Pancreas (tissue), 10 donors: ENCODE measurements at regions not wholly inside any gene's neighbourhood (a gene's known extent, or its start where the extent isn't known, plus 50 kb on each side); places are given as distances from the start of the nearest gene placed in this dataset.

Experiments used
- ATAC-seq, 4 donors: fragments of 200-7000 bp; cut with Tn5 transposase; one replicate each; pipeline versions ENCODE4 v1.8.0 to v1.9.1; 2020; ENCODE audit warnings: mild to moderate bottlenecking in 4 of 4, moderate library complexity in 4 of 4
- DNase-seq, 6 donors: peaks; one replicate each; pipeline ENCODE4 v3.0.0-alpha.2; 2020
- FAIRE-seq: peaks from 2 replicates; lab custom pipeline; 2012; peaks lifted over from hg19 to GRCh38; lab: Jason Lieb, UNC
- H3K27ac ChIP-seq, 4 donors: fragments of 200-600 bp; sonication (generic); 1 replicate in 3 of 4; 2 replicates in 1 of 4; pipeline versions ENCODE4 v1.5.0 to v1.8.0; 2020
- H3K27me3 ChIP-seq, 4 donors: fragments of 200-600 bp; one replicate each; pipeline ENCODE4 v1.8.0; 2021
- H3K36me3 ChIP-seq, 3 donors: fragments of 200-600 bp; sonication (generic) in 1 of 3; one replicate each; pipeline versions ENCODE4 v1.5.0 to v1.8.0; 2020 to 2021
- H3K4me1 ChIP-seq, 3 donors: fragments of 200-600 bp; one replicate each; pipeline ENCODE4 v1.8.0; 2021
- H3K4me3 ChIP-seq, 4 donors: fragments of 200-600 bp; sonication (generic) in 2 of 4; one replicate each; pipeline versions ENCODE4 v1.5.0 to v1.8.0; 2020 to 2021
- H3K9me3 ChIP-seq, 4 donors: fragments of 200-600 bp; one replicate each; pipeline ENCODE4 v1.8.0; 2021
- WGBS, 2 donors: extraction: QIAGEN DNeasy Blood & Tissue Kit; methylation state at CpG; one replicate each; pipeline ENCODE4 v1.1.7; 2013; 5-methylcytosine and 5-hydroxymethylcytosine counted together
- intact Hi-C, 3 donors: fragments of 100-400 bp; cut with DNase I; formaldehyde crosslinking; loops; one replicate each; pipeline versions ENCODE4 v1.11.1 to v1.14.2; 2022
- TF ChIP-seq, protein P1 (sequence below), 4 donors: fragments of 200-600 bp; sonication (generic) in 3 of 4; IDR thresholded peaks; one replicate each; pipeline versions ENCODE4 v1.5.0 to v1.8.0; 2021; ENCODE audit warnings: antibody characterized with exemption in 4 of 4
- donor health status: healthy with polysubstance abuse.
- donor health status: DM: no; HTN: no; CAD: no; lungs with moderate emphysema.
- donor health status: DM: no; HTN: no; CAD: no.
- donor health status: control.
- donor health status: control.
- donor health status: Bipolar disorder and iron deficiency.
- donor health status: DM: yes; HTN: yes; CAD: no.
- donor health status: DM: no; HTN: no; CAD: no.
- donor health status: DM: no; HTN: no; CAD: no.
- donor health status: DM: yes; HTN: yes; CAD: no.

DNA sequence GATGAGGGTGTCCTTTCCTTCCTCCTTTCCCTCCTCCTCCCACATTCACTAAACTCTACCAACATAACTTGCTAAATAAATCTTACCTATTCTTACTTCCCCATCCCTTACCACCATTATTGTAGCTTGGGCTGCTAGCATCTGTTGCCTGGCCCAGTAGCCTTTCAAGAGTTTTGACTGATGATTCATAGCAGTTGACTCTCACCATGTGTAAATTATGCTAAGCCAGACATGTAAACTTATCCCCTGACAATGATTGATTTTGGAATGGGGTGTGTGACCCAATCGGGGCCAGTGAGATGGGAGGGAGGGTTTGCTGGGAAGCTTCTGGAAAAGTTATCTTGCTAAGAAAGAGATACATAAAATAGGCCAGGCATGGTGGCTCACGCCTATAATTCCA lies 161.8 kb upstream of the SPRY4 start:
- ATAC-seq (no peak), FAIRE-seq (no peak), DNase-seq (no peak)
- no peak overlapping the region for H3K4me3 ChIP-seq
- H3K27ac ChIP-seq: no peak overlapping the region
- intact Hi-C loops: no loop called here
- no peaks in the 10 kb centered on the region for H3K36me3 ChIP-seq
- TF ChIP-seq, protein P1, sequence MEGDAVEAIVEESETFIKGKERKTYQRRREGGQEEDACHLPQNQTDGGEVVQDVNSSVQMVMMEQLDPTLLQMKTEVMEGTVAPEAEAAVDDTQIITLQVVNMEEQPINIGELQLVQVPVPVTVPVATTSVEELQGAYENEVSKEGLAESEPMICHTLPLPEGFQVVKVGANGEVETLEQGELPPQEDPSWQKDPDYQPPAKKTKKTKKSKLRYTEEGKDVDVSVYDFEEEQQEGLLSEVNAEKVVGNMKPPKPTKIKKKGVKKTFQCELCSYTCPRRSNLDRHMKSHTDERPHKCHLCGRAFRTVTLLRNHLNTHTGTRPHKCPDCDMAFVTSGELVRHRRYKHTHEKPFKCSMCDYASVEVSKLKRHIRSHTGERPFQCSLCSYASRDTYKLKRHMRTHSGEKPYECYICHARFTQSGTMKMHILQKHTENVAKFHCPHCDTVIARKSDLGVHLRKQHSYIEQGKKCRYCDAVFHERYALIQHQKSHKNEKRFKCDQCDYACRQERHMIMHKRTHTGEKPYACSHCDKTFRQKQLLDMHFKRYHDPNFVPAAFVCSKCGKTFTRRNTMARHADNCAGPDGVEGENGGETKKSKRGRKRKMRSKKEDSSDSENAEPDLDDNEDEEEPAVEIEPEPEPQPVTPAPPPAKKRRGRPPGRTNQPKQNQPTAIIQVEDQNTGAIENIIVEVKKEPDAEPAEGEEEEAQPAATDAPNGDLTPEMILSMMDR (IDR thresholded peaks at IDR 0.05): no peak
- WGBS, 2 donors: 47 to 53% methylated on average over 2 of the region's 2 CpGs
- no peaks in the 10 kb centered on the region for H3K9me3 ChIP-seq
- no peaks in the 10 kb centered on the region for H3K4me1 ChIP-seq
- H3K27me3 ChIP-seq: no peaks in the 10 kb centered on the region

DNA sequence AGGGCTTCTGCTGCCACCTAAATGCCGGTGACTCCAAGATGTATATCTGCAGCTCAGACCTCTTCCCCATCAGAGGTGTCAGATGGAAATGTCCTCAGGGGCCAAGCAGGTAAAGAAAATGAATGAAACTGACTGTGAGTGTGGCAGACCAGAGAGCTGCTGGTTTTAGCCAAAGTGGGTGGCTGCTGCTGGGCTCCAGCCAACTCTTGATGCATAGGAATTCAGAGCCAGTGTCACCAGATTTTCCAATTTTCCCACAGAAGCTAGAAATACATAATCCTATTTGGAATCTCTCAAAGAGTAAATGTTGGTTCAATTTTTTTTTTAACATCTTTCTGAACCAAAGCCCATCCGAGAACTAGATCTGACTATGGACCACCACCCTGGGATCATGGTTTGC lies 161.2 kb upstream of the SPRY4 start:
- WGBS, 2 donors: 48 to 67% methylated on average over 2 of the region's 2 CpGs
- no peak for DNase-seq
- Histone ChIP-seq H3K4me3 (no peak overlapping the region), H3K4me1 (no peaks in the 10 kb centered on the region), H3K27me3 (no peaks in the 10 kb centered on the region), H3K36me3 (no peaks in the 10 kb centered on the region), H3K27ac (no peak overlapping the region), H3K9me3 (no peaks in the 10 kb centered on the region)
- no peak for ATAC-seq
- FAIRE-seq: no peak
- intact Hi-C loops: no loop called here
- TF ChIP-seq, protein P1 (IDR thresholded peaks at IDR 0.05): no peak

DNA sequence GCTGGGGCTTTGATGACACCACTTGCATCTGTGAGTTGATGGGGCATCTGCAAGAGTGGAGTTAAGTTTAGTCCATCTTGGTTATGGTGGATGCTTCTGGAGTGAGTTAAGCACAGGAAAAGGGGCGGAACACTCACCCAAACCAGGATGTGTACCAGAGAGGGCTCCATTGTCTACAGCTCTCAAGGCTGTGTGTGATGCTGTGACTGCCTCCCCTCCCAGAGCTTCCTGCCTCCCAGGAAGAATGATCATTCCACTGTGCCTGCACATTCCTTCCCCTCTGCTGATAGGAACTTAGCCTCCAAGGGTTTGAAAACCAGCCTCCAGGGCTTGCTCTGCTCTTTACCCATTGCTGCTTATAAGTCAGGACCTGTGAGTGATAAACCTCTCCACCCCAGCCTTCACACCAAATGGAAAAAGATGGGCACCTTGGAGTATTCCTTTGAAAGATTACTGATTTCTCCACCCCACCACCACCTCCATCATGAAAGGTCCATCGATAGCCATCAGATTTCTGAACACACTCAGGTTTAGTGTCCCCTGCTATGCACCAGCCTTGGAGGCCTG lies 160.1 kb upstream of the SPRY4 start:
- DNase-seq (no peak), ATAC-seq (no peak), FAIRE-seq (no peak)
- Histone ChIP-seq H3K4me3 (no peak overlapping the region), H3K36me3 (no peaks in the 10 kb centered on the region), H3K27ac (no peak overlapping the region), H3K4me1 (no peaks in the 10 kb centered on the region), H3K9me3 (no peaks in the 10 kb centered on the region), H3K27me3 (peaks cover 0 to 3% (median 0%) of the 10 kb centered on the region in 4 donors)
- WGBS, 2 donors: 77 to 87% methylated on average over 2 of the region's 2 CpGs
- TF ChIP-seq, protein P1 (IDR thresholded peaks at IDR 0.05): no peak
- intact Hi-C loops: no loop called here

DNA sequence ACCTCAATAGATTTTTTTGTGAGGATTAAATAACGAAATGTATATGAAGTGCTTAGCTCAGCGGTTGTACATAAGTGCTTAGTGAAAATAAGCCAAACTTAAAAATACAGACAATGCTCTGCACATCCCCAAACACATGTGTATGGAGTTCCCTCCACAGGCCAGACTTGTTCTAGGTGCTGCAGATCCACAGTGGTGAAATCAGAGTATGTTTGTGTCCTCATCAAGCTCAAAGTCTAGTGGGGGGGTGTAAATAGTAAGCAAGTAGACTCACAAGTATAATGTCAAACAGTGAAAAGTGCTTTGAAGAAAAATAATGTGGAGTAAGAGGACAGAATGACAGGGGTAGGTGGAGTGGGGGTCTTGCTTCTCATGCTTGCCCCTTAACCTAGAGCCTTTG lies 157.4 kb upstream of the SPRY4 start:
- WGBS, 2 donors: 66 to 73% methylated on average over 2 of the region's 2 CpGs
- Histone ChIP-seq H3K27ac (no peak overlapping the region), H3K9me3 (no peaks in the 10 kb centered on the region), H3K27me3 (peaks cover 0 to 3% (median 0%) of the 10 kb centered on the region in 4 donors), H3K4me1 (no peaks in the 10 kb centered on the region), H3K4me3 (no peak overlapping the region), H3K36me3 (no peaks in the 10 kb centered on the region)
- intact Hi-C loops: no loop called here
- ATAC-seq: no peak
- DNase-seq: no peak
- no peak for FAIRE-seq
- TF ChIP-seq, protein P1 (IDR thresholded peaks at IDR 0.05): no peak

DNA sequence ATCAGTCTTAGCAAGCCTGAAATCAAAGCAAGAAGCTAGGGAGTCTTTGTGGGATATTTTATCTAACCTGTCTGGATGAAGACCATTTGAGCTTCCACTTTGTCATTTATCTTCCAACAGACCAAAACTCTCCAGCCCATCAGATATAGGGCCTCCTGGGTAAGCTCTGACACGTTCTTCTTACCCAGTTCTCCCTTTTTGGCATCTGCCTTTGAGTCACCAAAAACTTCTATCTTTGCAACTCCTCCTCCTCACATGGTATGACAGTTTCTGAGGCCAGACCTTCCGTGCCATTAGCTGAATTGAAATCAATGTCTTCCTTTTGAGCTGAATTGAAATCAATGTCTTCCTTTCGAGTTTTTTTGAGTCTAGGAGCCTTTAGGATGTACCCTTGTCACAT lies 156.6 kb upstream of the SPRY4 start:
- Histone ChIP-seq H3K27ac (no peak overlapping the region), H3K36me3 (no peaks in the 10 kb centered on the region), H3K27me3 (peaks cover 0 to 3% (median 0%) of the 10 kb centered on the region in 4 donors), H3K4me1 (no peaks in the 10 kb centered on the region), H3K4me3 (no peak overlapping the region), H3K9me3 (no peaks in the 10 kb centered on the region)
- ATAC-seq: no peak
- intact Hi-C loops: no loop called here
- WGBS, 2 donors: 47 to 63% methylated on average over 3 of the region's 3 CpGs
- DNase-seq: no peak
- FAIRE-seq: no peak
- TF ChIP-seq, protein P1 (IDR thresholded peaks at IDR 0.05): no peak
